H9 (cell line): ENCODE measurements at regions not wholly inside any gene's neighbourhood (a gene's known extent, or its start where the extent isn't known, plus 50 kb on each side); places are given as distances from the start of the nearest gene placed in this dataset.

Experiments
- DNase-seq: peaks from one replicate; pipeline ENCODE4 v3.0.0-alpha.2; 2017
- H2AFZ ChIP-seq: one replicate; pipeline ENCODE4 v1.6.1; 2013; ENCODE audit warnings: mild to moderate bottlenecking, low read length, control low read depth, moderate library complexity
- H2AK5ac ChIP-seq: 2 replicates; pipeline ENCODE4 v1.6.1; 2013; ENCODE audit warnings: low read length, control low read depth, mixed read lengths; ENCODE audit not compliant: insufficient read length
- H2BK120ac ChIP-seq: one replicate; pipeline ENCODE4 v1.6.1; 2013; ENCODE audit warnings: low read depth, mild to moderate bottlenecking, low read length, control low read depth, inconsistent platforms; ENCODE audit not compliant: poor library complexity, severe bottlenecking
- H2BK12ac ChIP-seq: 2 replicates; pipeline ENCODE4 v1.6.1; 2013; ENCODE audit warnings: low read length, control low read depth, mixed read lengths, low read depth; ENCODE audit not compliant: insufficient read length
- H2BK15ac ChIP-seq: 2 replicates; pipeline ENCODE4 v1.6.1; 2013; ENCODE audit warnings: low read depth, low read length, control low read depth
- H2BK20ac ChIP-seq: one replicate; pipeline ENCODE4 v1.6.1; 2013; ENCODE audit warnings: low read depth, mild to moderate bottlenecking, low read length, control low read depth, inconsistent platforms; ENCODE audit not compliant: poor library complexity, severe bottlenecking
- H2BK5ac ChIP-seq: 2 replicates; pipeline ENCODE4 v1.6.1; 2013; ENCODE audit warnings: low read length, control low read depth, mixed read lengths; ENCODE audit not compliant: insufficient read length
- H3K14ac ChIP-seq: 2 replicates; pipeline ENCODE4 v1.6.1; 2013; ENCODE audit warnings: low read length, control low read depth; ENCODE audit not compliant: insufficient read depth
- H3K18ac ChIP-seq: 2 replicates; pipeline ENCODE4 v1.6.1; 2013; ENCODE audit warnings: low read depth, mild to moderate bottlenecking, mixed read lengths, low read length, control low read depth; ENCODE audit not compliant: insufficient read length
- H3K23ac ChIP-seq: 2 replicates; pipeline ENCODE4 v1.6.1; 2013; ENCODE audit warnings: low read length, control low read depth, mixed read lengths, low read depth; ENCODE audit not compliant: insufficient read length
- H3K23me2 ChIP-seq: 2 replicates; pipeline ENCODE4 v1.6.1; 2013; ENCODE audit warnings: low read depth, mild to moderate bottlenecking, mixed read lengths, low read length, control low read depth; ENCODE audit not compliant: insufficient read length, poor library complexity, severe bottlenecking
- H3K27ac ChIP-seq: 2 replicates; pipeline ENCODE4 v1.5.1; 2013; ENCODE audit warnings: low read length, control low read depth, mixed read lengths, low read depth; ENCODE audit not compliant: insufficient read length
- H3K27me3 ChIP-seq: 2 replicates; pipeline ENCODE4 v1.6.1; 2013; ENCODE audit warnings: low read length, control low read depth, inconsistent platforms; ENCODE audit not compliant: insufficient read depth
- H3K4ac ChIP-seq: 2 replicates; pipeline ENCODE4 v1.6.1; 2013; ENCODE audit warnings: low read depth, mild to moderate bottlenecking, control low read depth, inconsistent platforms, low read length, moderate library complexity
- H3K4me1 ChIP-seq: 2 replicates; pipeline ENCODE4 v1.6.1; 2013; ENCODE audit warnings: low read length, control low read depth, inconsistent platforms; ENCODE audit not compliant: insufficient read depth
- H3K4me2 ChIP-seq: 2 replicates; pipeline ENCODE4 v1.6.1; 2013; ENCODE audit warnings: low read length, control low read depth, mixed read lengths; ENCODE audit not compliant: insufficient read length, insufficient read depth
- H3K56ac ChIP-seq: 2 replicates; pipeline ENCODE4 v1.6.1; 2013; ENCODE audit warnings: low read depth, mild to moderate bottlenecking, mixed read lengths, low read length, control low read depth; ENCODE audit not compliant: insufficient read length
- H3K79me1 ChIP-seq: 2 replicates; pipeline ENCODE4 v1.6.1; 2013; ENCODE audit warnings: low read depth, mild to moderate bottlenecking, moderate library complexity, low read length, control low read depth, inconsistent platforms; ENCODE audit not compliant: insufficient read depth, poor library complexity, severe bottlenecking
- H3K79me2 ChIP-seq: 2 replicates; pipeline ENCODE4 v1.6.1; 2013; ENCODE audit warnings: low read length, control low read depth, inconsistent platforms; ENCODE audit not compliant: insufficient read depth
- H3K9ac ChIP-seq: 2 replicates; pipeline ENCODE4 v1.6.1; 2013; ENCODE audit warnings: low read length, control low read depth, mixed read lengths; ENCODE audit not compliant: insufficient read length; ENCODE audit errors: extremely low read depth
- H3K9me3 ChIP-seq: one replicate; pipeline ENCODE4 v1.6.1; 2013; ENCODE audit warnings: low read depth, low read length, inconsistent platforms; ENCODE audit not compliant: control insufficient read depth
- H3T11ph ChIP-seq: one replicate; pipeline ENCODE4 v1.6.1; 2013; ENCODE audit warnings: mild to moderate bottlenecking, low read length, control low read depth, inconsistent platforms
- H4K20me1 ChIP-seq: one replicate; pipeline ENCODE4 v1.6.1; 2013; ENCODE audit not compliant: control insufficient read depth, insufficient read length, insufficient read depth
- H4K5ac ChIP-seq: 2 replicates; pipeline ENCODE4 v1.6.1; 2013; ENCODE audit warnings: low read depth, mild to moderate bottlenecking, mixed read lengths, low read length, control low read depth; ENCODE audit not compliant: insufficient read length
- H4K8ac ChIP-seq: replicated peaks from 2 replicates; pipeline ENCODE4 v1.6.1; 2013; ENCODE audit warnings: low read length, control low read depth, mixed read lengths, low read depth; ENCODE audit not compliant: insufficient read length
- H4K91ac ChIP-seq: 2 replicates; pipeline ENCODE4 v1.6.1; 2013; ENCODE audit warnings: low read depth, mild to moderate bottlenecking, moderate library complexity, mixed read lengths, low read length, control low read depth; ENCODE audit not compliant: insufficient read length
- H3K27ac Mint-ChIP-seq, 3 experiments: 2 replicates in 2 of 3; 3 replicates in 1 of 3; pipeline ENCODE4 v1.8.0; 2020 to 2021; ENCODE audit warnings: mixed read lengths in 3 of 3, mild to moderate bottlenecking in 1 of 3, moderate library complexity in 1 of 3
- H3K27me3 Mint-ChIP-seq: 2 replicates; pipeline ENCODE4 v1.8.0; 2021; ENCODE audit warnings: low read depth, mild to moderate bottlenecking, moderate library complexity, mixed read lengths
- H3K36me3 Mint-ChIP-seq, 3 experiments: 2 replicates in 2 of 3; 3 replicates in 1 of 3; pipeline ENCODE4 v1.8.0; 2020 to 2021; ENCODE audit warnings: low read depth in 3 of 3, mixed read lengths in 3 of 3; ENCODE audit not compliant: insufficient read depth in 1 of 3
- H3K4me1 Mint-ChIP-seq, 2 experiments: 2 replicates each; pipeline ENCODE4 v1.8.0; 2020; ENCODE audit warnings: mixed read lengths in 2 of 2
- H3K4me3 Mint-ChIP-seq, 2 experiments: 2 replicates in 1 of 2; 3 replicates in 1 of 2; pipeline ENCODE4 v1.8.0; 2020 to 2021; ENCODE audit warnings: mild to moderate bottlenecking in 2 of 2, mixed read lengths in 2 of 2, moderate library complexity in 1 of 2
- H3K9me3 Mint-ChIP-seq, 2 experiments: 2 replicates in 1 of 2; 3 replicates in 1 of 2; pipeline ENCODE4 v1.8.0; 2020; ENCODE audit warnings: mild to moderate bottlenecking in 2 of 2, mixed read lengths in 2 of 2, moderate library complexity in 1 of 2
- CTCF ChIP-seq: fragments of 200-600 bp; sonication (generic); conservative IDR thresholded peaks from 3 replicates; pipeline ENCODE4 v1.8.0; 2021; ENCODE audit warnings: antibody characterized with exemption, mild to moderate bottlenecking
- WGBS: extraction: QIAGEN DNeasy Blood & Tissue Kit; methylation state at CpG from one replicate; pipeline ENCODE4 v1.1.7; 2013; ENCODE audit warnings: missing lambda C conversion rate, low lambda C conversion rate, mixed read lengths; ENCODE audit not compliant: insufficient read length; ENCODE audit errors: extremely low coverage; 5-methylcytosine and 5-hydroxymethylcytosine counted together

- Mint-ChIP-seq H3K9me3 (peaks cover 0 to 3% of the 10 kb centered on the region in 2 experiments; a peak in 2 of 5 replicates), H3K4me1 (peaks cover 4 to 5% of the 10 kb centered on the region in 2 experiments; a peak in 3 of 4 replicates), H3K27me3 (no peaks in the 10 kb centered on the region), H3K4me3 (no peak overlapping the region), H3K36me3 (no peaks in the 10 kb centered on the region), H3K27ac (no peak overlapping the region)
- Histone ChIP-seq H3K23ac (no peak overlapping the region), H2BK20ac (no peak overlapping the region), H2BK5ac (no peak overlapping the region), H3K14ac (no peak overlapping the region), H4K91ac (no peak overlapping the region), H3K79me2 (no peaks in the 10 kb centered on the region), H2BK120ac (no peak overlapping the region), H3K9me3 (no peaks in the 10 kb centered on the region), H3K79me1 (no peaks in the 10 kb centered on the region), H4K5ac (no peak overlapping the region), H3T11ph (no peak overlapping the region), H3K18ac (no peak overlapping the region), H3K27me3 (no peaks in the 10 kb centered on the region), H3K23me2 (no peaks in the 10 kb centered on the region), H3K4me1 (peaks cover 4% of the 10 kb centered on the region; the same call in 1 of the 2 replicates), H3K4ac (no peak overlapping the region), H3K27ac (no peak overlapping the region), H2AK5ac (no peak overlapping the region), H4K20me1 (no peaks in the 10 kb centered on the region), H2BK12ac (no peak overlapping the region), H3K9ac (no peak overlapping the region), H3K4me2 (no peak overlapping the region), H2BK15ac (no peak overlapping the region), H4K8ac (no peak overlapping the region), H2AFZ (no peak overlapping the region), H3K56ac (no peak overlapping the region)
- WGBS, result no CpG with 5 or more reads among the region's 1 CpG
- no peak for TF ChIP-seq CTCF
- DNase-seq, result no peak
Measured at GRCh38 chr12:46628176-46628575, 197.6 kb downstream of the SLC38A4 start.
